ENCODE measurements at regions not wholly inside any gene's neighbourhood (a gene's known extent, or its start where the extent isn't known, plus 50 kb on each side); places are given as distances from the start of the nearest gene placed in this dataset.

DNA sequence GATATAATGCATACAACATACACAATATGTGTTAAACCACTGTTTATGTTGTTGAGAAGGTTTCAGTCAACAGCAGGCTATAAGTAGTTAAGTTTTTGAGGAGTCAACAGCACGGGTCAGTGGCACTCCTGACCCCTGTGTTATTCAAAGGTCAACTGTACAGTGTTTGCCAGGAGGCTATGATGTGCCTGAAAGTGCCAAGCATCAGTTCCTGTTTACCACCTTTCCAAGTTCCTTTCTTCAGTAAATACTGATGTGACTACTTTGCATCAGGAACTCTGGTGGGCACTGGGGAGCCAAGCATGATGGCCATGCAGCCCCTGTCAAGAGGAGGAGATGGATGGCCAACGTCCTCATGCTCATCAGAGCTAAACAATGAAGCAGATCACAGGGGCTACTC is 224.4 kb upstream of the EXOC2 start:
- H3K4me1 ChIP-seq (ENCODE audit: control insufficient read depth, insufficient read depth, low read length) = no peaks in the 10 kb centered on the region
- H3K27ac ChIP-seq (ENCODE audit: low read depth, low read length) = no peak overlapping the region
- H3K9me3 ChIP-seq (ENCODE audit: control insufficient read depth, insufficient read depth, low read length) = peaks cover 6% of the 10 kb centered on the region
- no peaks in the 10 kb centered on the region for H3K36me3 ChIP-seq (ENCODE audit: control insufficient read depth, insufficient read depth, low read length)
- no peak overlapping the region for H3K4me3 ChIP-seq (ENCODE audit: low read depth, low read length)
- 70% methylated on average over 2 of the region's 2 CpGs for WGBS (ENCODE audit: insufficient coverage)
- no peak for DNase-seq (ENCODE audit: low read depth in 4 of 6, low spot score in 6 of 6)
- no peaks in the 10 kb centered on the region for H3K27me3 ChIP-seq (ENCODE audit: control insufficient read depth, insufficient read depth, low read length)

GRCh38 chr6:916131-916530 is 223.2 kb upstream of the EXOC2 start:
- no peaks in the 10 kb centered on the region for H3K27me3 ChIP-seq (ENCODE audit: control insufficient read depth, insufficient read depth, low read length)
- no peak for DNase-seq (ENCODE audit: low read depth in 4 of 6, low spot score in 6 of 6)
- WGBS (ENCODE audit: insufficient coverage) = 96% methylated on average over 8 of the region's 8 CpGs
- H3K4me3 ChIP-seq (ENCODE audit: low read depth, low read length) = no peak overlapping the region
- no peaks in the 10 kb centered on the region for H3K4me1 ChIP-seq (ENCODE audit: control insufficient read depth, insufficient read depth, low read length)
- peaks cover 2% of the 10 kb centered on the region for H3K9me3 ChIP-seq (ENCODE audit: control insufficient read depth, insufficient read depth, low read length)
- no peak overlapping the region for H3K27ac ChIP-seq (ENCODE audit: low read depth, low read length)
- H3K36me3 ChIP-seq (ENCODE audit: control insufficient read depth, insufficient read depth, low read length) = no peaks in the 10 kb centered on the region

DNA sequence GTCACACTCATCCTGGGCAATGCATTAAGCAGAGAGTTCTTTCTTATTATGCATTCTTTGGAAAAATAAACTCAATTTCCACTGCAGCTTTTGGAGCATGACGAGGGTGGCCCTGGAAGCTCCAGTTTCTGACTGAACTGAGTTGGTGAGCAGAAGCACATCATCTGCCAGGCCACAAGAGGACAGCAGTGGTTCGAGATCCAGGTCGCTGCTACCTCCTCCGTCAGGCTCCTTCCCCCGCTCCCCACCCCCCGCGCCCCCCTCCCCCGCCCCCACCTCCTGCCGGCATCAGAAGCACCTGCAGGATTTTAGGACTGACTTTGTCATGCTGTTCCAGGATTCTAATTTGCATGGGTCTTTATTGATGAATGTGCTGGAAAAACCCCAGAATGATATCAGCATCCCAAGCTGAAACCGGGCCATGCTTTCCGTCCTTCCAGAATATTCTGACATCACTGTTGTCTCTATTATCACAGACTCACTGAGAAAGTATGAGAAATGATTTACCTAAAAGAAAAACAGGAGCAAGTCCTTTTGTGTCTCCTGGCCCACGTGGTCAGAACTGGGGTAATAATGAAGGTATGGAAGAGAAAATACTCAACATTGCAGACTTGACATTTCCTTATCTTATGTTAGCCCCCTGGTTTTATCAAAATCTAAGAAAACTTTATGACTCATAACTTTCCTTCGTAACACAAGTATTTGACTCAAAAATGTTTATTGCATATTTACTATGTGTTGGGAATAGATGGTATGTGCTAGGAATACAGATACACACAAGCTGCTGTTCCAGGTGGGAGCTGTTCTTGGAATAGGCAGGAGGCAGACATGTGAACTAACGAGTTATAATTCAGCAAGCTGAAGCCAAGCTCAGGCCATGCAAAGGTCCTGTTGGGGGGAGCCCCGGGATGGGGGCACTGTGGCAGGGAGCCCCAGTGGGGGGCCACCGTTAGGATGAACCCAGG is 220.2 kb upstream of the EXOC2 start:
- H3K27ac ChIP-seq (ENCODE audit: low read depth, low read length) = no peak overlapping the region
- WGBS (ENCODE audit: insufficient coverage) = 51% methylated on average over 4 of the region's 16 CpGs
- DNase-seq (ENCODE audit: low read depth in 4 of 6, low spot score in 6 of 6) = peak in 2 of 6 donors; percentile 58 to 71

DNA sequence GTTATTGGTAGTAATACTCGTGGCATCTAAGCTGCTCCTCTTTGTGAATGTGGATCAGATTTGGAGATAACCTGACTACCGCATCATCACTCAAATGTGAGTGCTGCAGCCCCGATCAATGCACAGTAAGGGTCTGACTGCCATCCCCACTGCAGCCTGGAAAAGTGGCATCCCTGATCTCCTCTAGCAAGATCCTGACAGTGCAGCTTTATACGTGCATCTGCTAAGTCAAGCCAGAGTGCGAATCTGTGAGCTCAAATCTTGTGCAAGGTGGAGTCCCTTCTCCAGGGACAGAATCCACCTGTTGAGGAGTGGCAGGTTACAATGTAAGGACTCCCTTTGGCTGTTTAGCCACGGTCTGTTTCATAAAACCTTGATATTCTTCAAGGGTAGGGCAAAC is 215.0 kb upstream of the EXOC2 start:
- Histone ChIP-seq H3K4me3 (ENCODE audit: low read depth, low read length) (no peak overlapping the region), H3K4me1 (ENCODE audit: control insufficient read depth, insufficient read depth, low read length) (no peaks in the 10 kb centered on the region), H3K9me3 (ENCODE audit: control insufficient read depth, insufficient read depth, low read length) (no peaks in the 10 kb centered on the region), H3K27ac (ENCODE audit: low read depth, low read length) (no peak overlapping the region), H3K36me3 (ENCODE audit: control insufficient read depth, insufficient read depth, low read length) (no peaks in the 10 kb centered on the region), H3K27me3 (ENCODE audit: control insufficient read depth, insufficient read depth, low read length) (no peaks in the 10 kb centered on the region)
- WGBS (ENCODE audit: insufficient coverage) = 94% methylated on average over 5 of the region's 6 CpGs
- no peak for DNase-seq (ENCODE audit: low read depth in 4 of 6, low spot score in 6 of 6)

More for the DNA sequence above, 220.2 kb upstream of the EXOC2 start:
- Histone ChIP-seq H3K9me3 (ENCODE audit: control insufficient read depth, insufficient read depth, low read length) (no peaks in the 10 kb centered on the region), H3K4me3 (ENCODE audit: low read depth, low read length) (no peak overlapping the region), H3K27me3 (ENCODE audit: control insufficient read depth, insufficient read depth, low read length) (no peaks in the 10 kb centered on the region), H3K4me1 (ENCODE audit: control insufficient read depth, insufficient read depth, low read length) (no peaks in the 10 kb centered on the region), H3K36me3 (ENCODE audit: control insufficient read depth, insufficient read depth, low read length) (no peaks in the 10 kb centered on the region)

DNA sequence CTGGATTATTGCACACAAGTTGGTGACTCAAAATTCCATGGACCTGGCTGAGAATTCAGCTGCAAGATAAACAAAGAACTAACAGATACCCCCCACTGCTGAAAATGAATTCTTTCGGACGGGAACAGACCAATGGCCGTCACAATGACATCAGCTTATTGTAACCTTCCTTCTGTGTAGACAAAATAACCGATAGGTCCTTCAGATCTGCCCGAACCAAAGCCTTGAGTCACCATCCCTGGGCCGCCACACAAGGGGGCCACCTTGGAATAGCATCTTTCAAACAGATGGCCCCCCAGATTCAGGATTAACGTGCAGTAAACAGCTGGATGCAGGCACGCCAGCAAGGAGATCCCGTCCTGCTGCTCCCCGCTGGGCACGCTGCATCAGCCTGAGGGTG is 214.0 kb upstream of the EXOC2 start:
- 57% methylated on average over 11 of the region's 11 CpGs for WGBS (ENCODE audit: insufficient coverage)
- Histone ChIP-seq H3K4me3 (ENCODE audit: low read depth, low read length) (no peak overlapping the region), H3K4me1 (ENCODE audit: control insufficient read depth, insufficient read depth, low read length) (no peaks in the 10 kb centered on the region), H3K27ac (ENCODE audit: low read depth, low read length) (no peak overlapping the region), H3K27me3 (ENCODE audit: control insufficient read depth, insufficient read depth, low read length) (no peaks in the 10 kb centered on the region), H3K36me3 (ENCODE audit: control insufficient read depth, insufficient read depth, low read length) (no peaks in the 10 kb centered on the region), H3K9me3 (ENCODE audit: control insufficient read depth, insufficient read depth, low read length) (no peaks in the 10 kb centered on the region)
- DNase-seq (ENCODE audit: low read depth in 4 of 6, low spot score in 6 of 6) = no peak

DNA sequence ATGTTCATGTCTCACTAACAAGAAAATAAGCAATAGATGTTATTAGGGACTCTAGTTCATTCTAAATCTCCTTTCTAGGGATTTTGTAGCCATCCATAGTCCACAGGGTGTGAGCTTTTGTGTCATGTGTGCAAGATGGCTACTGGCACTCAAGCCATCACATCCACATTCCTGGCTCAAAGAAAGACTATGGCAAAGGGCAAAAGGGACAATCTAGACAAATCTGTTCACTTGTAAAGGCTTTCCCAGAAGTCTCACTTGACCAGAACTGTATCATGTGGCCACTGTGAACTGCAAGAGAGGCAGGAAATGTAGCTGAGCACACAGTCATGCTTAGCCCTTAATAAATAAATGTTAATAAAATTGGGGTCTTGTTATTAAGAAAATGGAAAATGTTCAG is 212.6 kb upstream of the EXOC2 start:
- DNase-seq (ENCODE audit: low read depth in 4 of 6, low spot score in 6 of 6) = no peak
- H3K9me3 ChIP-seq (ENCODE audit: control insufficient read depth, insufficient read depth, low read length) = no peaks in the 10 kb centered on the region

GRCh38 chr6:904994-905393 is 212.1 kb upstream of the EXOC2 start:
- H3K27me3 ChIP-seq (ENCODE audit: control insufficient read depth, insufficient read depth, low read length) = no peaks in the 10 kb centered on the region

More for the DNA sequence above, 212.6 kb upstream of the EXOC2 start:
- Histone ChIP-seq H3K27me3 (ENCODE audit: control insufficient read depth, insufficient read depth, low read length) (no peaks in the 10 kb centered on the region), H3K27ac (ENCODE audit: low read depth, low read length) (no peak overlapping the region), H3K36me3 (ENCODE audit: control insufficient read depth, insufficient read depth, low read length) (no peaks in the 10 kb centered on the region), H3K4me1 (ENCODE audit: control insufficient read depth, insufficient read depth, low read length) (no peaks in the 10 kb centered on the region), H3K4me3 (ENCODE audit: low read depth, low read length) (no peak overlapping the region)

GRCh38 chr6:903761-904160 is 210.8 kb upstream of the EXOC2 start:
- H3K9me3 ChIP-seq (ENCODE audit: control insufficient read depth, insufficient read depth, low read length) = no peaks in the 10 kb centered on the region
- peak in 1 of 6 donors; percentile 23 for DNase-seq (ENCODE audit: low read depth in 4 of 6, low spot score in 6 of 6)
- H3K36me3 ChIP-seq (ENCODE audit: control insufficient read depth, insufficient read depth, low read length) = no peaks in the 10 kb centered on the region
- no peak overlapping the region for H3K27ac ChIP-seq (ENCODE audit: low read depth, low read length)
- whole genome bisulfite sequencing (ENCODE audit: insufficient coverage) = 64% methylated on average over 3 of the region's 6 CpGs
- H3K27me3 ChIP-seq (ENCODE audit: control insufficient read depth, insufficient read depth, low read length) = no peaks in the 10 kb centered on the region
- H3K4me1 ChIP-seq (ENCODE audit: control insufficient read depth, insufficient read depth, low read length) = no peaks in the 10 kb centered on the region
- H3K4me3 ChIP-seq (ENCODE audit: low read depth, low read length) = no peak overlapping the region

More at GRCh38 chr6:904994-905393, 212.1 kb upstream of the EXOC2 start:
- no peaks in the 10 kb centered on the region for H3K36me3 ChIP-seq (ENCODE audit: control insufficient read depth, insufficient read depth, low read length)
- no peaks in the 10 kb centered on the region for H3K4me1 ChIP-seq (ENCODE audit: control insufficient read depth, insufficient read depth, low read length)
- no peaks in the 10 kb centered on the region for H3K9me3 ChIP-seq (ENCODE audit: control insufficient read depth, insufficient read depth, low read length)
- no peak overlapping the region for H3K27ac ChIP-seq (ENCODE audit: low read depth, low read length)
- H3K4me3 ChIP-seq (ENCODE audit: low read depth, low read length) = no peak overlapping the region
- DNase-seq (ENCODE audit: low read depth in 4 of 6, low spot score in 6 of 6) = no peak

- no peaks in the 10 kb centered on the region for H3K27me3 ChIP-seq (ENCODE audit: control insufficient read depth, insufficient read depth, low read length)
- WGBS (ENCODE audit: insufficient coverage) = 50% methylated on average over 1 of the region's 9 CpGs
- no peaks in the 10 kb centered on the region for H3K9me3 ChIP-seq (ENCODE audit: control insufficient read depth, insufficient read depth, low read length)
- no peak for DNase-seq (ENCODE audit: low read depth in 4 of 6, low spot score in 6 of 6)
- H3K4me1 ChIP-seq (ENCODE audit: control insufficient read depth, insufficient read depth, low read length) = no peaks in the 10 kb centered on the region
- no peak overlapping the region for H3K4me3 ChIP-seq (ENCODE audit: low read depth, low read length)
- no peaks in the 10 kb centered on the region for H3K36me3 ChIP-seq (ENCODE audit: control insufficient read depth, insufficient read depth, low read length)
- H3K27ac ChIP-seq (ENCODE audit: low read depth, low read length) = no peak overlapping the region
These were observed 208.9 kb upstream of the EXOC2 start for GRCh38 chr6:901696-902460.

All from spinal cord (tissue), 9 donors.